ENCODE measurements at regions not wholly inside any gene's neighbourhood (a gene's known extent, or its start where the extent isn't known, plus 50 kb on each side); places are given as distances from the start of the nearest gene placed in this dataset.
"Not testable (repeated sequence)": the region's sequence is repeated elsewhere in the genome, so short reads cannot be mapped to it uniquely, and the experiment has no call there.

DNA sequence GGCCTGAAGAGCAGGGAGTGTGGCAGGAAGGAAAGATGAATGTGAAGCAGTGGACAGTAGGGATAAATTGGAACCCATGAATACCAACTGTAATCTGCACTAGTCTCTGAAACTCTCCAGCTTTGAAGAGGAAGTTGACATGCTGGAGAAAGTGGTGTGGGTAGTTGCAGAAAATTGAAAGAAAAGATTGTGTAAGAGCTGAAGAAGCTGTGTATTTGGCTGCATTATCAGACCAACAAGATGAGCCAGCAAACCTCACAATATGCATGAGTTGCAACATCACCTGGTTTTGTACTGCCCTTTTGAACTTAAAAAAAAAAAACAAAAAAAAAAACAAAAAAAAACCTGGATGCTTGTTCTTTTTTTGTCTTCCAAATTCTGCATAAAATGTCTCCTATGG lies 921.9 kb upstream of the EYS start:
- ATAC-seq (no peak), DNase-seq (ENCODE audit: low spot score) (no peak)
- intact Hi-C loops (cut with DNase I) = no loop called here

- DNase-seq (ENCODE audit: low spot score) = no peak
- ATAC-seq = no peak
- intact Hi-C loops (cut with DNase I) = no loop called here
Observed at GRCh38 chr6:66623050-66623449, 916.0 kb upstream of the EYS start.

- no peak for ATAC-seq
- no peak for DNase-seq (ENCODE audit: low spot score)
- intact Hi-C loops (cut with DNase I) = no loop called here
Observed at GRCh38 chr6:66605971-66606370, 898.9 kb upstream of the EYS start.

DNA sequence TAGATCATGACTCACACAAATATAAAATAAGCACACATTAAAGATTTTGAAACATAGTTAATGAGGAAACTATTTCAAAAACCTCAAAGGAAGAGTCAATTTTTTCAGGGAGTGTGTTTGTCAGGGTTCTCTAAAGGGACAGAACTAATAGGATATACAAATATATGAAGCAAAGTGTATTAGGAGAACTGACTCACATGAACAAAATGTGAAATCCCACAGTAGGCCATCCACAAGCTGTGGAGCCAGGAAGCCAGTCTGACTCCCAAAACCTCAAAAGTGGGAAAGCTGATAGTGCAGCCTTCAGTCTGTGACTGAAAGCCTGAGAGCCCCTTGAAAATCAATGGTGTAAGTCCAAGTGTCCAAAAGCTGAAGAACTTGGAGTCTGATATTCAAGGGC lies 898.0 kb upstream of the EYS start:
- DNase-seq (ENCODE audit: low spot score) = no peak
- intact Hi-C loops (cut with DNase I) = no loop called here
- ATAC-seq = no peak

GRCh38 chr6:66599541-66599940 lies 892.5 kb upstream of the EYS start:
- ATAC-seq (no peak), DNase-seq (ENCODE audit: low spot score) (no peak)
- intact Hi-C loops (cut with DNase I) = no loop called here

- DNase-seq (ENCODE audit: low spot score) (no peak), ATAC-seq (no peak)
- intact Hi-C loops (cut with DNase I) = no loop called here
Observed at GRCh38 chr6:66578362-66578761, 871.3 kb upstream of the EYS start.

- intact Hi-C loops (cut with DNase I) = no loop called here
- DNase-seq (ENCODE audit: low spot score) = no peak
- no peak for ATAC-seq
Observed at GRCh38 chr6:66568271-66568670, 861.2 kb upstream of the EYS start.

DNA sequence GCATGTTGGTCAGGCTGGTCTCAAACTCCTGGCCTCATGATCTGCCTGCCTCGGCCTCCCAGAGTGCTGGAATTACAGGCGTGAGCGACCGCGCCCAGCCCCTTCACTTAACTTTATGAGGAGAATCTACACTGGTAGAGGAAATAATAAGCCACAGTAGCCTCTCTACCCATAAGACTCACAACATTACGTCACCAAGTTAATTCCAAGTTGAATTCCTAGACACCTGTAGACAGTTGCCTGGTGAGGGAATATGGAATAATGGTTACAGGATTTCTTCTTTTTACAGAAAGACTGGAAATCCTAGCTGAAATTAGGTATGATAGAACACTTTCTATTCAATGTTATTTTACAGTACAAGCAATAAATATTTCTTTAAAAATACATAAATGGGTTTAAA lies 854.5 kb upstream of the EYS start:
- no peak for DNase-seq (ENCODE audit: low spot score)
- intact Hi-C loops (cut with DNase I) = no loop called here
- ATAC-seq = no peak

DNA sequence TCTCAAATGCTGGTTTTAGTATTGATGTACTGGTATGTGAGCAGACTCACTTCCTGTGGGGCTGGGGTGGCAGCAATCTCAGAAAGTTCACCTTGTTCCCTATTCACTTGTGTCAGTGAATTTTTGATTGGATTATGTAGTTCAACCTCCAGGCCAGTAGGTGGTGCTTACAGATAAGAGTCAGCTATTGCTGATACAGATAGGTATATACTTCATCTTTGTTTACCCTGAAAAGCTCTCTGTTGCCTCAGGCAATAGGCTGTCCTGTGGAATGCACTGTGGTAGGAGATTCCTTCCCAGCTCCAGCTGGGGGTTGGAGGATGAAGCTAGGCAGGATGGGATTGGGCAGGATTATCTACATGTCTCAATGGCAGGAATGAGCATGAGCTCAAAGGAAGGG lies 851.2 kb upstream of the EYS start:
- DNase-seq (ENCODE audit: low spot score) = no peak
- ATAC-seq = no peak
- intact Hi-C loops (cut with DNase I) = no loop called here

DNA sequence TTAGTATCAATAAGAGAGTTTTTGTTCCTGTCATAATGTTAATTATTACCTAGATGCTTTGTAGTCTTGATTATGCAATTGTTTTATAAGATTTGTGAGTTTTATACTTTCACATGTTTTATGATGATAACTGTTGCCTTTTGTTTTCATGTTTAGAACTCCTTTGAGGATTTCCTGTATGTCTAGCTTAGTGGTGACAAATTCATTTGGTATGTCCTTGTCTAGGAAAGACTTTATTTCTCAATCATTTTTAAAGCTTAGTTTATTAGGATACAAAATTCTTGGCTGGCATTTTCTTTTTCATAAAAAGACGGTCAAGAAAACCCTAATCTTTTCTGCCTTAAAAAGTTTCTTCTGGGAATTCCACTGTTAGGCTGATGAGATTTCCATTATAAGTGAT lies 849.9 kb upstream of the EYS start:
- DNase-seq (ENCODE audit: low spot score) (no peak), ATAC-seq (no peak)
- intact Hi-C loops (cut with DNase I) = no loop called here

- no peak for DNase-seq (ENCODE audit: low spot score)
- intact Hi-C loops (cut with DNase I) = no loop called here
- ATAC-seq = no peak
Observed at GRCh38 chr6:66555082-66555481, 848.1 kb upstream of the EYS start.

DNA sequence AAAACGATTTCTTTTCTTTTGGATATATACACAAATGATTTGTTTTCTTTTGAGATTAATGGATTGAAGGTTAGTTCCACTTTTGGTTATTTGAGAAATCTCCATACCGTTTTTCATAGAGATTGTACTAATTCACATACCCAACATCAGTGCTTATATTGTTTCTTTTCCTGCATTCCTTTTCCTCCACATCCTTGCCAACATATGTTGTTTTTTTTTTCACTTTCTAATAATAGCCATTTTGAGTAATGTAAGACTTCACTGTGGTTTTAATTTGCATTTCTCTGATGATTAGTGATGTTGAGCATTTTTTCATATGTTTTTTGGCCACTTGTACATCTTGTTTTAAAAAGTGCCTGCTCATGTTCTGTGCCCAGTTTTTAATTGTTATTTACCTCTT lies 846.4 kb upstream of the EYS start:
- no peak for DNase-seq (ENCODE audit: low spot score)
- intact Hi-C loops (cut with DNase I) = no loop called here
- ATAC-seq = no peak

- intact Hi-C loops (cut with DNase I) = no loop called here
- DNase-seq (ENCODE audit: low spot score) = no peak
- ATAC-seq = no peak
Observed at GRCh38 chr6:66538551-66539135, 831.6 kb upstream of the EYS start.

DNA sequence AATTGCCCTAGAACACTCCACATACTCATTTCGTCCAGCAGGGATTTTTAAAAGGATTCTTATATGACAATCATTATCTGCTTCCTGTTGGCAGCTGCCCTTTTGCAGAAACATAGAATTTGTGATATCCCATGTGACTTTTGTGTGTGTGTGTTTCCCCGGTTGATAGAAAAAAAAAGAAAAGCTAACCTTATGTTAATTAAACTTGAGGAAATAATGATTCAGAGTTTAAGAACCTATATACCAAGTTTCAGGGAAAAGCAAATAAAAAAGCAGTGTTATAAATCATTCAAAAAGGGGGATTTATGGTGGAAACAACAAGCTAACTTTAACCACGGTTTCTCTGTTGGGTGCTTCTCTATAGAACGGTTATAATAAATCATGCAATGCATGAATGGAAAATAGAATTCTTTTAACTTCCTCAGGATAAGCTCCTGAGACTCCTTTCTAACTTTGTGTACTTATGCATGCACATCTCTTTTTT lies 826.9 kb upstream of the EYS start:
- DNase-seq (ENCODE audit: low spot score) (no peak), ATAC-seq (no peak)
- intact Hi-C loops (cut with DNase I) = no loop called here

- ATAC-seq (no peak), DNase-seq (ENCODE audit: low spot score) (no peak)
- intact Hi-C loops (cut with DNase I) = no loop called here
Observed at GRCh38 chr6:66526061-66526460, 819.0 kb upstream of the EYS start.

- DNase-seq (ENCODE audit: low spot score) = no peak
- no peak for ATAC-seq
- intact Hi-C loops (cut with DNase I) = no loop called here
Observed at GRCh38 chr6:66522864-66523263, 815.8 kb upstream of the EYS start.

- intact Hi-C loops (cut with DNase I) = no loop called here
- no peak for DNase-seq (ENCODE audit: low spot score)
Observed at GRCh38 chr6:66516377-66516776, 809.4 kb upstream of the EYS start.

DNA sequence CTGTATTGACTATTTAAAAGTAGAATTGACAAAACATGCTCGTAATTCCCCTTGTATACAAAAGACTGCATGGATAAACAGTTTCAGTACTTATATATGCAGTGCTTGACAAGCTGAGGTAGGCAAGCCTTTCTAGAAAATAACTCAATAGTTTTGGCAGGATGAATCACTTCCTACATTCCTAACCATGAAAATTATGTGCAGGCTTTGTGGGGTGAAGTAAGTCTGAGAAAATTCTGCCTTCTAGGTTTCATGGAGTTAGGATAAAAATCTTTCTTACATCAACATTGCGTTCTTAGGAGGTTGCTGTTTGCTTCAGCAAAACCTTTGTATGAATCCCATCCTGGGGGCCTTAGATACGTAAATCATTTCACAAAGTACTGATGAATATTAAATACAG lies 801.4 kb upstream of the EYS start:
- no peak for DNase-seq (ENCODE audit: low spot score)
- ATAC-seq = no peak
- intact Hi-C loops (cut with DNase I) = no loop called here

More at GRCh38 chr6:66516377-66516776, 809.4 kb upstream of the EYS start:
- ATAC-seq = no peak

DNA sequence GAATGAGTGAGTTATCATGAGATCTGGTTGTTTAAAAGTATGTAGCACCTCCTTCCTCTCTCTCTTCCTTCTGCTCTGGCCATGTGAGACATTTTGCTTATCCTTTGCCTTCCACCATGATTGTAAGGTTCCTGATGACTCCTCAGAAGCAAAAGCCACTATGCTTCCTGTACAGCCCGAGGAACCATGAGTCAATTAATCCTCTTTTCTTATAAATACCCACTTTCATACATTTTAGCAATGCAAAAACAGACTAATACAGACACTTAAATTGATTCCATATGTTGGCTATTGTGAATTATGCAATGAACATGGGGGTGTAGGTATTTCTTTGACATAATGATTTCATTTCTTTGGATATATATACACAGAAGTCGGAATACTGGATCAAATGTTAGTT lies 792.8 kb upstream of the EYS start:
- DNase-seq (ENCODE audit: low spot score) (no peak), ATAC-seq (no peak)
- intact Hi-C loops (cut with DNase I) = no loop called here

DNA sequence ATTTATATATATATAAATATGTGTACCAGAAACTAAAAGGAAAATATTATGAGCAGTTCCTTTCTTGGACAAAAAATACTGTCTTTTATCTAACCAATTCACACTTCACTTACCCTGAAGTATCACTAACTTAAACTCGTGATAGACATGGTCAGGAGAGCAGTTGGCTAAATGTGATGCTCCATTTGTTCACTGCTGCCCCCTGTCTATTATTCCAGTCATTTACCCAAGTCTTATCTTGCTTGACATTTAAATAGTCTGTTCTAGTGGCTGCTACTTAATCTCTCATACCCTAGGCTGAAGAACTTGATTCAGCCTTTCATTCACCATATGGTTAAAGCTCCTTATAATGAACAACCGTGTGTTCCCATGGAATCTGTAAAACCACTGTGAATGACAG lies 789.6 kb upstream of the EYS start:
- no peak for ATAC-seq
- DNase-seq (ENCODE audit: low spot score) = no peak
- intact Hi-C loops (cut with DNase I) = no loop called here

GRCh38 chr6:66494643-66495042 lies 787.6 kb upstream of the EYS start:
- intact Hi-C loops (cut with DNase I); ATAC-seq; DNase-seq (ENCODE audit: low spot score): not testable (repeated sequence)
